Activated T-helper 9 cell treated with anti-CD3 and anti-CD28 coated beads, Interleukin-2, amount 50 U/mL, for 16 hours (primary cell): ENCODE measurements at regions not wholly inside any gene's neighbourhood (a gene's known extent, or its start where the extent isn't known, plus 50 kb on each side); places are given as distances from the start of the nearest gene placed in this dataset.

ENCODE experiments used
- DNase-seq: peaks from one replicate; pipeline ENCODE4 v3.0.0-alpha.2; 2020; ENCODE audit warnings: low read depth

DNA sequence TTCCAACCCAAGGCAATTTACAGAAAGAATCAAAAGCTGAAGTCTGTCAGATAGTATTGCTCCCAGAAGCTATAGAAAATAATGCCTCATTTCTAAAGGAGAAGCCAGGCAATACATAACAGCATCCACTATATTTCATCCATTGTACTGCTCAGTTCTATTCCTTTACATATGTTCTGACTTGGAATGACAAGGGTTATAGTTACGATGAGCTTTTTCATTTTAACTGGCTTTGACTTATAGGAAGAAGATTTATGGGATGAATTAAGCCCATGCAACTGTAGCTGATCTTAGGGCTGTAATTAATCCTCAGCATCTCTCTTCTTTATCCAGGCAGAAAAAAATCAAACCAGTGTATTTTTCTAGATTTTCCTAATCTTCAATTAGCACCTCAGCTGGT, 676.3 kb upstream of the CCDC54 start:
- no peak for DNase-seq

DNA sequence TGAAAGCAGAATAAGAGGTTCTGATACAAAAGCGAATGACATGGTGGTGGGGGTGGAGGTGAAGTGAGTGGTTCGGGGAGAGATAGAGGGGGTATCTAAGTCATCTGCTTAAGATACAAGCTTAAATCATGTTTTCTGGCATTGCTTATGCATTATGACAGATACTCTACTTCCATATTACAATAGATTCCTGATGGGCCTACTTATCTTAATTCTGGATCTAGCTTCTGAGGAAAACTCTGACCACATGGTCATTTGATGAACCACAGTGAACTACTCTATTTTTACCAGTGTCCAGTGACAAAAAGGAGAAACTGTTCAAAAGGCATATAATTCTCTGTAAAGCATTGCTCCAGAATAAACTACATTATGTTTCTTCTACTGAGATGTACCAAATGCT, 673.7 kb upstream of the CCDC54 start:
- DNase-seq: no peak

- no peak for DNase-seq
Observed at GRCh38 chr3:106707347-106707746, 669.9 kb upstream of the CCDC54 start.

DNA sequence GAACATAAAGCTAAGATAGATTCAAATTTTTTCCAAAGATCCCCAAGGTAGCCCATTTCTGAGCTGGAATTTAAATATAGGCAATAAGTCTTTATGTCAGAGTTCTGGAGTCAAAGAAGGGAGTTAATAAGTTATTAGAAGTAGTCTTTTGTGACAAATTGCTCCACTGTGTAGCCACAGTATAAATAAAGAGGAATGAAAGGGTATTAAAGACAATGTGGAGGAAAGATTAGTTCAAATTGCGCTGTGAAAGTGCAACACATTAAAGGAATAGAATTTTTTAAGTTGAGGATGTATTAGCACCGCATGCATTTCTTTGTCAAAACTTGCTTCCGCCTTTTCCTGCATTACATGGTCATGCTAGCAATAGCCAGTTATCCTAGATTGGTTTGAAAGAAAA, 666.6 kb upstream of the CCDC54 start:
- no peak for DNase-seq

DNA sequence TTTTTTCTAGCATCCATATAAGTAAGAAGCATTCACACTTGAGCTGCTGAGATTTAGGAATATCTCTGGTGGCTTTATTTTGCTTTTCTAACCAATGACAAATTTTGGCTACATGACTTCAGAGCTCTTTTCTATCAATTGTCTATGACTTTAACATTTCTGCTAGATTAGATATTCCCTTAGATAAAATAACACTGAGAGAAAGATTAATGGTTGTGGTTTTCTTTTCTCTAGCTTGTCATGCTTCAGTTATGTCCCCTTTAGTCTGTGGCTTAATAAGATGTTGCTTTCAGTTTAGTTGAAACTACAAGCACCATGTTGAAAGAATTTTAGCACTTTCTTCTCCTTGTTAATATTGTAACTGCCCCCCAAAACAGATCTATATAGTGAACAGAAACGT, 665.6 kb upstream of the CCDC54 start:
- DNase-seq: no peak

DNA sequence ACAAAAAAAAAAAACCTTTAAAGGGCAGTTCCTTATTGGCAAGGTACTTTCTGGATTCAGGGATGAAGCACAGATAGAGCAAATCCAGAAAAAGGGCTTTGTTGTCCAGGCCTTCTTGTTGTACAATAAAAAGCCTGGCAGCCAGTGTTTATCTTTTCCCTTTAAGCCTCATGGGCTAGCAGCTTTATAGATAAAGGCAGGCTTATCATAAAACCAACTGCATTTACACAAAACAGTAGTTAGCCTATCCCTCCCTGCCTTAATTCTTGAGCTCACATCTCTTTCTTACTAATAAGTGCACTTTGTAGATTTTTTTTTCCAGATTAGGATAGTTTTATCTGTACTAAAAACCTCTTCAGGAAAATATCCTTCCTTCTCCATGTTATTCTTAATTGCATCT, 662.8 kb upstream of the CCDC54 start:
- no peak for DNase-seq

GRCh38 chr3:106715286-106715685, 662.0 kb upstream of the CCDC54 start:
- DNase-seq: no peak

GRCh38 chr3:106717178-106717780, 660.0 kb upstream of the CCDC54 start:
- no peak for DNase-seq

DNA sequence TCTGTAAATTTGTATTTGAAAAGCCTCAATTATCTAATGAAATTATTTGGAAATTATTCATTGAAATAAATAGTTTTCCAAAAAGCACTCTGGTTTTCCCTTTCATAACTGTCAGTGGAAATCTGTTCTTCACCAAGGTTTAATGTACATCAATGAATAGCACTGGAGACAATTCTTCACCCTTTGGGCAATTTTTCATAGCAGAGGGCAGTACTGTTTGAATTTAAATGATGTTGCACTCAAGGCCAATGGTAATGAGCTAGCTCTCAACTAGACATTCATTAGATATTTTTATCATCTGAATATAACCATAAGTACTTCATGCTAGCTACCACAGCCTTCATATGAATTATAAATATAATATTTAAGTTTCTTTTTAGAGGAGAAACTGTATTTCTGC, 658.2 kb upstream of the CCDC54 start:
- no peak for DNase-seq

- no peak for DNase-seq
Observed at GRCh38 chr3:106719583-106719982, 657.7 kb upstream of the CCDC54 start.

DNA sequence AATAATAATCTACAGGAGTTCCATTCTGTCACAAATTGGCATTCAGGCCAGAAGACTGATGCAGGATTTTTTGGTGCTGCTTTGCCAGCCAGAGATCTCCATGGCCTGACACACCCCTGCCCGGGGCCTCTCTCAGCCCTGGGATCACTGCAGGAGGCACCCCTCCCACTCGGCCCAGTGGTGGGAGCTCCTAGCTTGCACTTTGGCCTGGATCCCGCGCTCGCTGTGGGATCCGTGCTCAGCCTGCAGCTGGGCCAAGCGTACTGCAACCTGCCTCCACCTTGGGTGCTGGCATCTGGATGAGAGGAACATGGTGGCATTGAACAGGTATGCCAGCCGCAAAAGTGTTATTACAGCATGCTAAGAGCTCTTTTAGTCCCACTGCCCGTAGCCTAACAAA, 656.7 kb upstream of the CCDC54 start:
- DNase-seq: no peak

GRCh38 chr3:106725566-106725965, 651.7 kb upstream of the CCDC54 start:
- DNase-seq: no peak

- no peak for DNase-seq
Observed at GRCh38 chr3:106728315-106729098, 648.7 kb upstream of the CCDC54 start.

GRCh38 chr3:106729481-106729880, 647.8 kb upstream of the CCDC54 start:
- no peak for DNase-seq

GRCh38 chr3:106731230-106731629, 646.0 kb upstream of the CCDC54 start:
- no peak for DNase-seq

GRCh38 chr3:106734712-106735111, 642.5 kb upstream of the CCDC54 start:
- DNase-seq: no peak

DNA sequence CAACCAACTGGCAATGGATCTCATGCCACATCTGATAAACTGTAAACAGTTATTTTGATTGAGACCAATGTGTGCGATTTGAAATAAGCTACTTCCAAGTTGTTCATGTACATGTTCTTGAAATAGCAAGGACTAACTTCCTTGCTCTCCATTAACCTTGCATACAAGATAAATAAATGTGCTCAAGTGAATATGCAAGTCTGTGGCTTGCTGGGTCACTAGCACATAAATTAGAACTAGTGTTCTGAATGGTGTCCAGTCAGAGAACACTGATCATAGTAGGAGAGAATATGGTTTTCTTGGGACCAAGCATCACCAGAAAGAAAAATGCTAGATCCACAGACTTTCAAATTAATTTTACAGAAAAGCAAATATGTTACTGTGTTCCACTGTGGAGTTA, 640.0 kb upstream of the CCDC54 start:
- no peak for DNase-seq

GRCh38 chr3:106740116-106740515, 637.1 kb upstream of the CCDC54 start:
- no peak for DNase-seq

DNA sequence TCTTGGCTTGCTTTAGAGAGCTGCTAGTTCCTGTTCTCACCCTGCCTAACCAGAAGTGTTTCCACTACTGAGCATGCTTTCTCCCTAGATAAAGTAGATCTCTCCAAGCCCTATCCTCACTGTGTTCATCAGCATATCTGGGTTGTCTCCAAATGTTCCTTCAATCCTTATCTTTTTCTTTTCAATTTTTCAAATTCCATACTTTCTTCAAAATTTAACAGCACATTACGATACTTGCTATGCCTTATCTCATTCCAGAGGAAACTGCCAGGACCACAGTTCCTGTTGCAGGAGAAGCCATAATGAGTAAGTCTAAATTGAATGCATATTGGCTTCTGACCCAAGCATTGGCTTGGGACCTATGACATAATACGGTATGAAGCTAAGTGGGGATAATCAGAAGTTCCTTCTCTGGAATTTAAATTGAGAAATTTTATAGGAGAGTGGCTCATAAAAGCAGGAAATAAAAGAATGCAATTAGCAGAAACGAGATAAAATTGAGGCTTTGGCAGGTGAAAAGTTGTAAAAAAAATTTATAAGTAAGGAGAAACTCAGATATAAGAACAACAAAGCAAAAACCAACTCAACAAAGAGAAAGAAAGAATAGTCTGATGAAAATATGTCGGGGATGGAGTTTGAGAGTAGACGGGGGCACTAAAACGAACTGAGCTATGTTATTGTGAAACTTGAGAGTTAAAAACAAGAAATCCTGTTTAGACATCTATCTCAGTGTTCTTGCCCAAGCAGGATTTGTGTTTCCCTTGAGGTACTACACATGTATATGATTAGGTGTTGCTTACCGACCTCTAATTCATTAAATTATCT, 631.7 kb upstream of the CCDC54 start:
- DNase-seq: no peak

DNA sequence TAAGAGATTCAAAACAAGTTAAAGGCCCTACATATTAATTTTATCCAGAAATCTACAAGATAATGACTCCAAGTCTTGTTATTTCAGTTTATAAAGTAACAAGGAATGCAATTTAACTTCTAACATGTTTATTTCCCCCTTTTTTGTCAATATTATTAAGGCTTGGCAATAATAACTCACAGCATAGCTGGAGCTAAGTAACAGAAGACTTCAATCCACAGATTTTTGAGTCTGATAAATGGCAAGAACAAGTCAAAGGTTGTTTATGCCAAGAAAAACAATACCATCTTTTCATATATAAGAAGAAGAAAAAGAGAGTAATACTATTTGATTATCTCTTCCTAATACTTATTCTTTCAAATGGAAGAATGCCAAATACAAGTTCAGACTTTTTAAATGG, 631.0 kb upstream of the CCDC54 start:
- no peak for DNase-seq

DNA sequence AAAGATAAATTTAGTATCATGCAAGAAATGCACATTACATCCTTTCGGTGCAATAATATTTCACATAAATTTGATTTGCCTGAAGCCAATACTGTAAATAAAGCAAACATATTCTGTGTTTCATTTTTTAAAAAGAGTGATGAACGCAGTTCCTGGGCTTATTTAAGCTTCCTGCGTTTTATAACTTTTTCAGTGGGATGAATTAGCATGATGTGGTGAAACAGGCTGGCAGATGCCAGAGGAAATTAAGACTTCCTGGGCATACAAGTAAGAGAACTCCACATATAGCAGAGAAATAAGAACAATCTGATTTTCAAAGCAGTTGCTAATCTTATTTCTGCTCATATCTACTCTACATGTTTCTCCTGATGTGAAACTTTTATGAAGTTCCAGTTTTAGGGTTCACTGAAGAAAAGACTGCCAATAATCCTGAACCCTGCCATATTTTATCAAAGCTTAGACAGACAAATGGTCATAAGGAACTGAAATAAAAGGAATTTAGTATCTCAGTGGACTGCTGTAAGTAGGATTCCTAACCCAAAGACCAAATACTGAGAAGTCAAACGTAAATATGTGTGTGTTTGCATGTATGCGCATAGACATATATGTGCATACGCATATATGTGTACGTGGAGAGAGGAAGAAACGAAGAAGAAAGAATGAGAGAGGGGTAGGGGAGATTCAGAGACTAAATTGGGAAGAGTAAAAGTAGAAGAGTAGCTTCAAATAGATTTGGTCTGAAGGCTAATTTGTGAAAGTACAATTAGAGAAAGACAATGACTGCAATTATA, 628.6 kb upstream of the CCDC54 start:
- no peak for DNase-seq

- no peak for DNase-seq
Observed at GRCh38 chr3:106750092-106750491, 627.1 kb upstream of the CCDC54 start.
